SK-N-SH treated with all-trans-retinoic acid at 6 μM for 48 hours (cell line): ENCODE measurements at regions not wholly inside any gene's neighbourhood (a gene's known extent, or its start where the extent isn't known, plus 50 kb on each side); places are given as distances from the start of the nearest gene placed in this dataset.

Experiments used
- CSDC2 ChIP-seq: fragments of 250-450 bp; sonication (Bioruptor Pico); IDR thresholded peaks from 2 replicates; pipeline ENCODE4 v1.5.0; 2020; ENCODE audit warnings: mild to moderate bottlenecking, moderate library complexity
- ISL1 ChIP-seq: fragments of 250-450 bp; sonication (Bioruptor Pico); IDR thresholded peaks from 2 replicates; pipeline ENCODE4 v2.1.2; 2022; ENCODE audit warnings: mild to moderate bottlenecking, moderate library complexity
- ZFP30 ChIP-seq: fragments of 450-650 bp; formaldehyde crosslinking; IDR thresholded peaks from 2 replicates; pipeline ENCODE4 v1.5.0; 2022; ENCODE audit warnings: mild to moderate bottlenecking, moderate library complexity

GRCh38 chr10:71093531-71093930 is 118.8 kb upstream of the UNC5B start:
- TF ChIP-seq CSDC2 = no peak
- no peak for TF ChIP-seq ZFP30
- no peak for TF ChIP-seq ISL1
